ENCODE measurements at regions not wholly inside any gene's neighbourhood (a gene's known extent, or its start where the extent isn't known, plus 50 kb on each side); places are given as distances from the start of the nearest gene placed in this dataset.

- no peak for TF ChIP-seq CTCF (IDR thresholded peaks at IDR 0.05)
- no peak for TF ChIP-seq POLR2A (IDR thresholded peaks at IDR 0.05)
These were observed 470.2 kb upstream of the AGTR1 start for GRCh38 chr3:148227534-148227933.
